ENCODE measurements at regions not wholly inside any gene's neighbourhood (a gene's known extent, or its start where the extent isn't known, plus 50 kb on each side); places are given as distances from the start of the nearest gene placed in this dataset.
A peak's percentile ranks its signal among the peaks of the same experiment; 100 is the strongest.
"Not testable (repeated sequence)": the region's sequence is repeated elsewhere in the genome, so short reads cannot be mapped to it uniquely, and the experiment has no call there.

DNA sequence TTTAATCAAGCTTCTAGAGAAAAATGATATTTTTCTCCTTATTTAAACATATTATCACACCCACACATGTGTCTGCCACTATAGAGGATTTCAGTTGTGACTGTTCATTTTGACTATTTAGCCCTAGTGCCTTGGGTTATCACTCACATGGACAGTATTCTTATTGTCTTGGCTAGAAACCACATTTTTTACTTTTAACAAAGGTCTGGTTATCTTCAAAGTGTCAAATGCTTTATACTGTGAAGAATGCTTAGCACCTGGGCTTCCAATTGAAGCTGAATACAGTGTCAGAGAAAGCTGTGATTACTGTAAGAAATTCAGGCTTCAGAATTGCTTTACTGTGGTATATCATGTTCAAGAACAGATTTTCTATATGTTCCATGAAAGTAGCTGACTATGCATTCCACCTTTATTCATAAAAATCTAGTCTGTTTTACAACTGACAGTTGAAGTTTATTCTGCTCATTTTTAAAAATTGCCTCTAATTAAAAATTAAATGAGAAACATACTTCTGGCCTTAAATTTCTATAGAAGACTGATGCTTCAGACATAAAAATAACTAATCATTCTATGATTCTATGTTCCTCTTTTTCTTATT is 278.6 kb downstream of the SEMA3D start:
- no peak for DNase-seq (ENCODE audit: low read depth)
- no peak overlapping the region for H3K4me3 ChIP-seq (ENCODE audit: low read depth, low read length)
- TF ChIP-seq, protein P1, sequence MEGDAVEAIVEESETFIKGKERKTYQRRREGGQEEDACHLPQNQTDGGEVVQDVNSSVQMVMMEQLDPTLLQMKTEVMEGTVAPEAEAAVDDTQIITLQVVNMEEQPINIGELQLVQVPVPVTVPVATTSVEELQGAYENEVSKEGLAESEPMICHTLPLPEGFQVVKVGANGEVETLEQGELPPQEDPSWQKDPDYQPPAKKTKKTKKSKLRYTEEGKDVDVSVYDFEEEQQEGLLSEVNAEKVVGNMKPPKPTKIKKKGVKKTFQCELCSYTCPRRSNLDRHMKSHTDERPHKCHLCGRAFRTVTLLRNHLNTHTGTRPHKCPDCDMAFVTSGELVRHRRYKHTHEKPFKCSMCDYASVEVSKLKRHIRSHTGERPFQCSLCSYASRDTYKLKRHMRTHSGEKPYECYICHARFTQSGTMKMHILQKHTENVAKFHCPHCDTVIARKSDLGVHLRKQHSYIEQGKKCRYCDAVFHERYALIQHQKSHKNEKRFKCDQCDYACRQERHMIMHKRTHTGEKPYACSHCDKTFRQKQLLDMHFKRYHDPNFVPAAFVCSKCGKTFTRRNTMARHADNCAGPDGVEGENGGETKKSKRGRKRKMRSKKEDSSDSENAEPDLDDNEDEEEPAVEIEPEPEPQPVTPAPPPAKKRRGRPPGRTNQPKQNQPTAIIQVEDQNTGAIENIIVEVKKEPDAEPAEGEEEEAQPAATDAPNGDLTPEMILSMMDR (IDR thresholded peaks at IDR 0.05; ENCODE audit: insufficient read depth, low read depth, low read length), result no peak

DNA sequence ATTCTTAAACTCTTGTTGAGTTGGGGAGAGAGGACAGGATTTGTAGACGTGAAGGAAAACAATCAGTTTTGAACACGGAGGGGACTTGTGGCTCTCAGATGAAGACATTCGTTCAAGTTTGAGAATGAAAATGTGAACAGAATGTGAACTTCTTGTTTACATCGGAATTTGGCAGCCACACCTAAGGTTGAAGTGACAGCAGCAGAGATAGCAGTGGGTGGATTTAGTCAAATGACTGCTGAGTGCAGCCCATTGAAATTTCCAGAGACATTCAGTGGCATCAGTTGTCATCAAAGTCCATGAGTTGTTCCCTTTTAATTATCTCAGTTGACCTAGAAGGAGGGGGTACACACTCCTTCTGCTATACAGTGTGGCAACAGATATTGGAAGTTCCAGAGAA is 280.0 kb downstream of the SEMA3D start:
- TF ChIP-seq, protein P1 (IDR thresholded peaks at IDR 0.05; ENCODE audit: insufficient read depth, low read depth, low read length), result no peak
- H3K4me3 ChIP-seq (ENCODE audit: low read depth, low read length), result no peak overlapping the region
- no peak for DNase-seq (ENCODE audit: low read depth)

DNA sequence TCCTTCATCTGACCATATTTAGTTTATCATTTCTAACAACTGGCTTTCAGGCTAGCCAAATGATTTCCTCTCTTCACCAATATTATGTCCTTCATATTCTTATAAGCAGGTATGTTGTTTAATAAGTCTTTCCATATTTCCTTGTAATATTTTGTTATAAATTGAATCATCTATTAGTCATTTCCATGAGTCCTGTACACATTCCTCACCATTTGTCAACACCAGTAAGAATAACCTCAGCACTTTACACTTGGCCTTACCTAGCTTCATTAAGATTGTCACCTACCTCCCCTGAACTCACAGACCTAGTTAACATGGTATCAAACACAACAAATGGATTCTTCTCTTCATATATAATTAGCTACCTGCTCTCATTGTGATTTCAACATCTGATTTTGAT is 282.3 kb downstream of the SEMA3D start:
- TF ChIP-seq, protein P1 (IDR thresholded peaks at IDR 0.05; ENCODE audit: insufficient read depth, low read depth, low read length), result no peak
- H3K4me3 ChIP-seq (ENCODE audit: low read depth, low read length), result no peak overlapping the region
- no peak for DNase-seq (ENCODE audit: low read depth)

DNA sequence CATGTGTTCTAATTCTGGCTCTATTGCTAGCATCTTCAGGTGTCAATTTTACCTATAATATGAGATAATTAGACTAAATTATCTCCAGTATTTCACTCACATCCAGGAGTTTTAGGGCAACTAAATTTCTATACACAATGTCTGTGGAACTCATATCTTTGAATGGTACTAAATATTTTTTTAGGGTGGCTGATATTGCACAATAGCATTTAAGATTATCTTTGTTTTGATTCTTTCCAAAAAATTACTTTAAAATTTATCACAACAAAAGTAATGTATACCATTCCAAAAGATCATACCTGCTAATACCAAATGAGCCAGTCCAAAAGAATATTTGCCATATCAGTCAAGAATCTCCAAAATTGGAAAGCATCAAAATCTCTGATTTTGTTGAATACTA is 285.5 kb downstream of the SEMA3D start:
- no peak for DNase-seq (ENCODE audit: low read depth)
- no peak overlapping the region for H3K4me3 ChIP-seq (ENCODE audit: low read depth, low read length)
- TF ChIP-seq, protein P1 (IDR thresholded peaks at IDR 0.05; ENCODE audit: insufficient read depth, low read depth, low read length), result no peak

DNA sequence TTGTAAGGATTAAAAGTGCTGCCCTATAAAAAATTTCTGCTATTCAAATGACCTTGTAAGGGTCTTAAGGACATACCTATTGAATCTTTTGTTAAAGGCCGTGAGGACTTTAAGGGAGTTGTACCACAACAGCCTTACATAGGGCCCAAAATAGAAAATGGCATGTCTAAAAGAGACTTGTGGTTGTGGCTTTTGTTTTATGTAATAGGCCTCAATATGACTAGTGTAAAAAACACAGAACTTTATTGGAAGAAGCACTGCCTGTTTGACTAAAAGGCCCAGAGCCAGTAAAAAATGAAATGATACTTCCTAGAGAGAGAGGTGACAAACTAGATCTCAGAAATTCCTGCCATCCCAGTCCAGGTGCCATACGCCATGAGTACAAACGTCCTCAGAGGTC is 286.6 kb downstream of the SEMA3D start:
- no peak for DNase-seq (ENCODE audit: low read depth)
- TF ChIP-seq, protein P1 (IDR thresholded peaks at IDR 0.05; ENCODE audit: insufficient read depth, low read depth, low read length), result no peak
- no peak overlapping the region for H3K4me3 ChIP-seq (ENCODE audit: low read depth, low read length)

DNA sequence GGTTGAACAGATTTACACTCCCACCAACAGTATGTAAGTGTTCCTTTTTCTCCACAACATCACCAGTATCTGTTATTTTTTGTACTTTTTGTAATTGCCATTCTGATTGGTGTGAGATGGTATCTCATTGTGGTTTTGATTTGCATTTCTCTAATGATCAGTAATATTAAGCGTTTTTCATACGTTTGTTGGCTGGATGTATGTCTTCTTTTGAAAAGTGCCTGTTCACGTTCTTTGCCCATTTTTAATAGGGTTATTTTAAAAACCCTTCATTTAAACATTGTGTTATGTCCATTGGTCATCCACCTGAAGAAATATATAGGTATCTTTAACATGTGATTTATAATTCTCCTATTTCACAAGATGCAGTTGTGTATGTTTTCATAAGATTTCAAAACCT is 291.3 kb downstream of the SEMA3D start:
- TF ChIP-seq, protein P1 (IDR thresholded peaks at IDR 0.05; ENCODE audit: insufficient read depth, low read depth, low read length), result no peak
- no peak for DNase-seq (ENCODE audit: low read depth)

DNA sequence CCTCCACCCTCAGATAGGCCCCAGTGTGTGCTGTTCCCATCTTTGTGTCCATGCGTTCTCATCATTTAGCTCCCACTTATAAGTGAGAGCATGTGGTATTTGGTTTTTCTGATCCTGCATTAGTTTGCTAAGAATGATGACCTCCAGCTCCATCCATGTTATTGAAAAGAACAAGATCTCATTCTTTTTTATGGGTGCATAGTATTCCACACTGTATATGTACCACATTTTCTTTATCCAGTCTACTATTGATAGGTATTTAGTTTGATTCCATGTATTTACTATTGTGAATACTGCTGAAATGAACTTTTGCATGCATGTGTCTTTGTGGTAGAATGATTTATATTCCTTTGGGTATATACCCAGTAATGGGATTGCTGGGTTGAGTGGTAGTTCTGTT is 303.3 kb downstream of the SEMA3D start:
- DNase-seq (ENCODE audit: low read depth); H3K4me3 ChIP-seq (ENCODE audit: low read depth, low read length): not testable (repeated sequence)

More for the DNA sequence above, 291.3 kb downstream of the SEMA3D start:
- no peak overlapping the region for H3K4me3 ChIP-seq (ENCODE audit: low read depth, low read length)

DNA sequence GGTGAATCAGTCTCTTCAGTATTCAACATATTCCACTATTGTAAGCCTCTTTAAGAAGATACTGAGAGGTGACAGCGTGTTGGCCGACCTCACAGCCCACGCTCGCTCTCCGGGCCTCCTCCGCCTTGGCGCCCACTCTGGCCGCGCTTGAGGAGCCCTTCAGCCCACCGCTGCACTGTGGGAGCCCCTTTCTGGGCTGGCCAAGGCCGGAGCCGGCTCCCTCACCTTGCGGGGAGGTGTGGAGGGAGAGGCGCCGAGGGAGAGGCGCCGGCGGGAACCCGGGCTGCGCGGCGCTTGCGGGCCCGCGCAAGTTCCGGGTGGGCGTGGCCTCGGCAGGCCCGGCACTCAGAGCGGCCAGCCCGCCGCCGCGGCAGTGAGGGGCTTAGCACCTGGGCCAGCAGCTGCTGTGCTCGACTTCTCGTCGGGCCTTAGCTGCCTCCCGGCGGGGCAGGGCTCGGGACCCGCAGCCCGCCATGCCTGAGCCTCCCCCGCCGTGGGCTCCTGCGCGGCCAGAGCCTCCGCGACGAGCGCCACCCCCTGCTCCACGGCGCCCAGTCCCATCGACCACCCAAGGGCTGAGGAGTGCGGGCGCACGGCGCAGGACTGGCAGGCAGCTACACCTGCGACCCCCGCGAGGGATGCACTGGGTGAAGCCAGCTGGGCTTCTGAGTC is 306.4 kb downstream of the SEMA3D start:
- DNase-seq (ENCODE audit: low read depth), result peak; percentile 46
- peak overlapping the region; percentile 67 for H3K4me3 ChIP-seq (ENCODE audit: low read depth, low read length)

All from fibroblast of villous mesenchyme (primary cell).